HepG2 (cell line): ENCODE measurements at regions not wholly inside any gene's neighbourhood (a gene's known extent, or its start where the extent isn't known, plus 50 kb on each side); places are given as distances from the start of the nearest gene placed in this dataset.

Experiments used
- ASH2L ChIP-seq: fragments of 300-600, 200-600 bp; sonication (generic); IDR thresholded peaks from 2 replicates; pipeline ENCODE4 v1.7.0; 2017; ENCODE audit warnings: low read depth, mild to moderate bottlenecking, moderate library complexity, mixed read lengths, low read length; ENCODE audit not compliant: insufficient read length
- PAX8 ChIP-seq: sonication (generic); formaldehyde crosslinking; IDR thresholded peaks from 2 replicates; pipeline ENCODE4 v1.8.0; 2022; ENCODE audit warnings: mild to moderate bottlenecking, missing genetic modification reagents, borderline replicate concordance
- POLR2AphosphoS5 ChIP-seq: IDR thresholded peaks from 2 replicates; pipeline ENCODE4 v1.6.1; 2012; ENCODE audit warnings: low read depth, low read length
- ZNF124 ChIP-seq: sonication (generic); formaldehyde crosslinking; IDR thresholded peaks from 2 replicates; pipeline ENCODE4 v1.4.0; 2020; ENCODE audit warnings: missing genetic modification reagents
- ZNF337 ChIP-seq: sonication (generic); formaldehyde crosslinking; IDR thresholded peaks from 2 replicates; pipeline ENCODE4 v1.5.1; 2020; ENCODE audit warnings: missing genetic modification reagents, low read depth, mild to moderate bottlenecking, borderline replicate concordance
- ZZZ3 ChIP-seq: sonication (generic); formaldehyde crosslinking; IDR thresholded peaks from 2 replicates; pipeline ENCODE4 v1.4.0; 2020; ENCODE audit warnings: missing genetic modification reagents, mild to moderate bottlenecking, borderline replicate concordance
- TF ChIP-seq, protein P1 (sequence below): sonication (generic); formaldehyde crosslinking; IDR thresholded peaks from 2 replicates; pipeline ENCODE4 v1.4.0; 2020; ENCODE audit warnings: missing genetic modification reagents

DNA sequence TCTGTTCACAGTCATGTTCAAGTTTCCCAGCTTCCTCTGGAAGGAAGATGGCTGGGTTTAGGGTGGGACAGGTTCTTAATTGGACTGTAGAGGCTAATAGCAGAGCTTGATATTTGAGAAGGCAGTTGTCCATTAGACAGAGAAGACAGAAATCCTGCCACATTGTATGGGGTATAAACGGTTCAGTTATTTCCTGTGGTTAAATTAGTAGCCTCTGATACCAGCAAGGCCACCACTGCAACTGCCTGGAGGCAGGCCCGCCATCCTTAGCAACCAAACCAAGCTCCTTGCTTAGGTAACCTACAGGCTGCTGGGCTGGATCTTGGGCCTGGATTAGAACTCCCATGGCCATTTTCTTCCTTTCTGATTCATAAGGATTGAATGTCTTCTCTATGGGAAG is 1367.0 kb downstream of the PCDH7 start:
- no peak for TF ChIP-seq POLR2AphosphoS5
- no peak for TF ChIP-seq PAX8
- no peak for TF ChIP-seq ZNF124 (CRISPR knock-in tag)
- TF ChIP-seq, protein P1, sequence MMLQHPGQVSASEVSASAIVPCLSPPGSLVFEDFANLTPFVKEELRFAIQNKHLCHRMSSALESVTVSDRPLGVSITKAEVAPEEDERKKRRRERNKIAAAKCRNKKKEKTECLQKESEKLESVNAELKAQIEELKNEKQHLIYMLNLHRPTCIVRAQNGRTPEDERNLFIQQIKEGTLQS (CRISPR knock-in tag), result no peak
- TF ChIP-seq ZZZ3 (CRISPR knock-in tag), result no peak
- no peak for TF ChIP-seq ASH2L
- no peak for TF ChIP-seq ZNF337 (CRISPR knock-in tag)
